ENCODE measurements at regions not wholly inside any gene's neighbourhood (a gene's known extent, or its start where the extent isn't known, plus 50 kb on each side); places are given as distances from the start of the nearest gene placed in this dataset.
"Not testable (repeated sequence)": the region's sequence is repeated elsewhere in the genome, so short reads cannot be mapped to it uniquely, and the experiment has no call there.

GRCh38 chr7:81285142-81285871 is 366.5 kb upstream of the SEMA3C start:
- DNase-seq = no peak

- DNase-seq = no peak
Observed at GRCh38 chr7:81284576-81284975, 365.7 kb upstream of the SEMA3C start.

- no peak for DNase-seq
Observed at GRCh38 chr7:81280531-81280930, 361.7 kb upstream of the SEMA3C start.

- no peak for DNase-seq
Observed at GRCh38 chr7:81277691-81278090, 358.8 kb upstream of the SEMA3C start.

- DNase-seq = no peak
Observed at GRCh38 chr7:81273601-81274397, 354.9 kb upstream of the SEMA3C start.

- no peak for DNase-seq
Observed at GRCh38 chr7:81272176-81272575, 353.3 kb upstream of the SEMA3C start.

GRCh38 chr7:81268551-81268950 is 349.7 kb upstream of the SEMA3C start:
- DNase-seq = no peak

GRCh38 chr7:81267508-81267907 is 348.7 kb upstream of the SEMA3C start:
- DNase-seq = no peak

- no peak for DNase-seq
Observed at GRCh38 chr7:81264116-81264515, 345.3 kb upstream of the SEMA3C start.

- no peak for DNase-seq
Observed at GRCh38 chr7:81260152-81260551, 341.3 kb upstream of the SEMA3C start.

GRCh38 chr7:81256991-81257390 is 338.1 kb upstream of the SEMA3C start:
- no peak for DNase-seq

- no peak for DNase-seq
Observed at GRCh38 chr7:81248420-81248819, 329.6 kb upstream of the SEMA3C start.

GRCh38 chr7:81247364-81247763 is 328.5 kb upstream of the SEMA3C start:
- not testable (repeated sequence) for DNase-seq

GRCh38 chr7:81245353-81245752 is 326.5 kb upstream of the SEMA3C start:
- DNase-seq = no peak

GRCh38 chr7:81244224-81244623 is 325.4 kb upstream of the SEMA3C start:
- DNase-seq = no peak

GRCh38 chr7:81236560-81236959 is 317.7 kb upstream of the SEMA3C start:
- no peak for DNase-seq

- no peak for DNase-seq
Observed at GRCh38 chr7:81235997-81236396, 317.1 kb upstream of the SEMA3C start.

GRCh38 chr7:81234896-81235295 is 316.0 kb upstream of the SEMA3C start:
- DNase-seq = no peak

- DNase-seq = no peak
Observed at GRCh38 chr7:81233208-81233940, 314.5 kb upstream of the SEMA3C start.

GRCh38 chr7:81232084-81232799 is 313.4 kb upstream of the SEMA3C start:
- DNase-seq = no peak

- DNase-seq = no peak
Observed at GRCh38 chr7:81231301-81231838, 312.5 kb upstream of the SEMA3C start.

GRCh38 chr7:81226234-81226633 is 307.4 kb upstream of the SEMA3C start:
- no peak for DNase-seq

Data from skin of body (tissue), 1 donor.